Keratinocyte (primary cell): ENCODE measurements at regions not wholly inside any gene's neighbourhood (a gene's known extent, or its start where the extent isn't known, plus 50 kb on each side); places are given as distances from the start of the nearest gene placed in this dataset.

Experiments used
- CTCF ChIP-seq, 3 experiments: IDR thresholded peaks in 1 of 3; conservative IDR thresholded peaks in 1 of 3; optimal IDR thresholded peaks in 1 of 3; 2 replicates in 2 of 3; 3 replicates in 1 of 3; pipeline versions ENCODE3 to v1.5.1; 2011; ENCODE audit warnings: low read length in 3 of 3, mild to moderate bottlenecking in 3 of 3, moderate library complexity in 2 of 3, control low read depth in 1 of 3, inconsistent platforms in 1 of 3; ENCODE audit not compliant: insufficient read depth in 2 of 3; ENCODE audit errors: extremely low read depth in 1 of 3
- EZH2 ChIP-seq: IDR thresholded peaks from one replicate; pipeline ENCODE4 v1.6.1; 2012; ENCODE audit warnings: inconsistent platforms, mild to moderate bottlenecking, low read length, moderate library complexity

GRCh38 chr18:34514238-34514637 is 195.9 kb upstream of the DTNA start:
- TF ChIP-seq CTCF (optimal IDR thresholded peaks at IDR 0.05 in 1 of 3, IDR thresholded peaks at IDR 0.05 in 1 of 3, conservative IDR thresholded peaks at IDR 0.05 in 1 of 3; ENCODE audit: extremely low read depth in 1 of 3, insufficient read depth in 2 of 3, low read length in 3 of 3) (no peak), EZH2 (no peak)
